Fibroblast of lung (primary cell): ENCODE measurements at regions not wholly inside any gene's neighbourhood (a gene's known extent, or its start where the extent isn't known, plus 50 kb on each side); places are given as distances from the start of the nearest gene placed in this dataset.

Source experiments
- DNase-seq, 2 donors: peaks; one replicate each; pipeline versions ENCODE4 v3.0.0 to v3.0.0-alpha.2; 2010; ENCODE audit warnings: low read depth in 2 of 2
- H2AFZ ChIP-seq: 2 replicates; pipeline ENCODE4 v1.5.1; 2012; ENCODE audit warnings: low read length, control low read depth, inconsistent platforms
- H3K27ac ChIP-seq: 2 replicates; pipeline ENCODE4 v1.5.1; 2011; ENCODE audit warnings: low read length, control low read depth; ENCODE audit not compliant: insufficient read depth
- H3K27me3 ChIP-seq: 2 replicates; pipeline ENCODE4 v1.5.1; 2011; ENCODE audit warnings: mild to moderate bottlenecking, low read length; ENCODE audit not compliant: control insufficient read depth, insufficient read depth
- H3K36me3 ChIP-seq: 2 replicates; pipeline ENCODE4 v1.5.1; 2011; ENCODE audit warnings: low read length; ENCODE audit not compliant: control insufficient read depth, insufficient read depth
- H3K4me1 ChIP-seq: 2 replicates; pipeline ENCODE4 v1.5.1; 2011; ENCODE audit warnings: low read length; ENCODE audit not compliant: control insufficient read depth, insufficient read depth; ENCODE audit errors: extremely low read depth
- H3K4me2 ChIP-seq: 2 replicates; pipeline ENCODE4 v1.5.1; 2011; ENCODE audit warnings: low read length, control low read depth; ENCODE audit not compliant: insufficient read depth; ENCODE audit errors: extremely low read depth
- H3K4me3 ChIP-seq, 4 experiments: fragments of 200-600 bp in 1 of 4; sonication (generic) in 1 of 4; replicated peaks in 1 of 4; 2 replicates each; pipeline ENCODE4 v1.5.1; 2011 to 2016; ENCODE audit warnings: low read length in 4 of 4, low read depth in 3 of 4, mild to moderate bottlenecking in 3 of 4, control low read depth in 2 of 4, inconsistent platforms in 1 of 4, mixed read lengths in 1 of 4; ENCODE audit not compliant: insufficient read depth in 1 of 4; ENCODE audit errors: control extremely low read depth in 1 of 4
- H3K79me2 ChIP-seq: 2 replicates; pipeline ENCODE4 v1.5.1; 2012; ENCODE audit warnings: mild to moderate bottlenecking, low read length, inconsistent platforms; ENCODE audit not compliant: control insufficient read depth, insufficient read depth
- H3K9ac ChIP-seq: 2 replicates; pipeline ENCODE4 v1.5.1; 2011; ENCODE audit warnings: mild to moderate bottlenecking, low read length, control low read depth; ENCODE audit not compliant: insufficient read depth
- H3K9me3 ChIP-seq: 2 replicates; pipeline ENCODE4 v1.5.1; 2012; ENCODE audit warnings: low read depth, low read length; ENCODE audit not compliant: control insufficient read depth, insufficient read depth
- H4K20me1 ChIP-seq: 2 replicates; pipeline ENCODE4 v1.5.1; 2011; ENCODE audit warnings: low read length; ENCODE audit not compliant: control insufficient read depth, insufficient read depth; ENCODE audit errors: extremely low read depth
- EZH2 ChIP-seq: IDR thresholded peaks from 2 replicates; pipeline ENCODE4 v1.5.1; 2012; ENCODE audit warnings: low read length, control low read depth, mild to moderate bottlenecking; ENCODE audit errors: missing control alignments
- TF ChIP-seq, protein P1 (sequence below), 2 donors: IDR thresholded peaks in 1 of 2; conservative IDR thresholded peaks in 1 of 2; 1 replicate in 1 of 2; 2 replicates in 1 of 2; pipeline ENCODE4 v1.5.1; 2011 to 2012; ENCODE audit warnings: low read length in 2 of 2, control low read depth in 1 of 2, inconsistent platforms in 1 of 2, low read depth in 1 of 2, mild to moderate bottlenecking in 1 of 2

DNA sequence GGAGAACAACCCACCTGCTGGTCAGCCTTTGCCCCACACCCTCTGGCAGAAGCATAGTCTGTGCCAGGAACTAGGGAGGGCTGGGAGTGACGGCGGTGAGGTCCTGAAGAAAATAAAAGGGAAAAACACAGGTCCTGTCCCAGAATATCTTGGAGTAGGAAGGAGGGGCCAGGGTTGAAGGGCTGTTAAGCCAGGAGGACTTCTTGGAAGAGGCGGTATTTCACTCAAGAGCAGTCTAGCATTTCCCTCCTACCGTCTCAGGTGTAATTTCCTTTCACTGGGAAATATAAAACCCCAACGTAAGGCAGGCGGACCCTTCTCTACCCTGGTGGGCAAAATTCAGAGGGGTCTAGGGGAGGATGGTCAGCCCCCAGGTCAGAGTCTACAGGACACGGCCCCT, 72.7 kb upstream of the TTC34 start:
- Histone ChIP-seq H3K36me3 (no peaks in the 10 kb centered on the region), H3K4me2 (no peak overlapping the region), H3K4me3 (no peak overlapping the region), H3K4me1 (no peaks in the 10 kb centered on the region), H2AFZ (no peak overlapping the region), H3K79me2 (no peaks in the 10 kb centered on the region), H3K27ac (no peak overlapping the region), H4K20me1 (no peaks in the 10 kb centered on the region), H3K9ac (no peak overlapping the region), H3K27me3 (no peaks in the 10 kb centered on the region), H3K9me3 (no peaks in the 10 kb centered on the region)
- no peak for DNase-seq
- TF ChIP-seq, protein P1, sequence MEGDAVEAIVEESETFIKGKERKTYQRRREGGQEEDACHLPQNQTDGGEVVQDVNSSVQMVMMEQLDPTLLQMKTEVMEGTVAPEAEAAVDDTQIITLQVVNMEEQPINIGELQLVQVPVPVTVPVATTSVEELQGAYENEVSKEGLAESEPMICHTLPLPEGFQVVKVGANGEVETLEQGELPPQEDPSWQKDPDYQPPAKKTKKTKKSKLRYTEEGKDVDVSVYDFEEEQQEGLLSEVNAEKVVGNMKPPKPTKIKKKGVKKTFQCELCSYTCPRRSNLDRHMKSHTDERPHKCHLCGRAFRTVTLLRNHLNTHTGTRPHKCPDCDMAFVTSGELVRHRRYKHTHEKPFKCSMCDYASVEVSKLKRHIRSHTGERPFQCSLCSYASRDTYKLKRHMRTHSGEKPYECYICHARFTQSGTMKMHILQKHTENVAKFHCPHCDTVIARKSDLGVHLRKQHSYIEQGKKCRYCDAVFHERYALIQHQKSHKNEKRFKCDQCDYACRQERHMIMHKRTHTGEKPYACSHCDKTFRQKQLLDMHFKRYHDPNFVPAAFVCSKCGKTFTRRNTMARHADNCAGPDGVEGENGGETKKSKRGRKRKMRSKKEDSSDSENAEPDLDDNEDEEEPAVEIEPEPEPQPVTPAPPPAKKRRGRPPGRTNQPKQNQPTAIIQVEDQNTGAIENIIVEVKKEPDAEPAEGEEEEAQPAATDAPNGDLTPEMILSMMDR (conservative IDR thresholded peaks at IDR 0.05 in 1 of 2, IDR thresholded peaks at IDR 0.05 in 1 of 2; ENCODE audit: low read depth in 1 of 2, low read length in 2 of 2): no peak
- no peak for TF ChIP-seq EZH2

- no peaks in the 10 kb centered on the region for H4K20me1 ChIP-seq
- TF ChIP-seq, protein P1 (conservative IDR thresholded peaks at IDR 0.05 in 1 of 2, IDR thresholded peaks at IDR 0.05 in 1 of 2; ENCODE audit: low read depth in 1 of 2, low read length in 2 of 2): no peak
- no peak for TF ChIP-seq EZH2
- H3K4me3 ChIP-seq: no peak overlapping the region
- H3K4me1 ChIP-seq: no peaks in the 10 kb centered on the region
- H3K27me3 ChIP-seq: no peaks in the 10 kb centered on the region
- no peak overlapping the region for H2AFZ ChIP-seq
- no peaks in the 10 kb centered on the region for H3K79me2 ChIP-seq
- H3K36me3 ChIP-seq: no peaks in the 10 kb centered on the region
- no peak overlapping the region for H3K4me2 ChIP-seq
- no peaks in the 10 kb centered on the region for H3K9me3 ChIP-seq
- H3K9ac ChIP-seq: no peak overlapping the region
- DNase-seq: no peak
- no peak overlapping the region for H3K27ac ChIP-seq
Measured at GRCh38 chr1:2874607-2875480, 73.4 kb upstream of the TTC34 start.

- no peak overlapping the region for H3K4me3 ChIP-seq
- H3K4me2 ChIP-seq: no peak overlapping the region
- no peaks in the 10 kb centered on the region for H3K36me3 ChIP-seq
- no peaks in the 10 kb centered on the region for H3K27me3 ChIP-seq
- H3K27ac ChIP-seq: no peak overlapping the region
- H3K79me2 ChIP-seq: no peaks in the 10 kb centered on the region
- no peak overlapping the region for H3K9ac ChIP-seq
- H3K4me1 ChIP-seq: no peaks in the 10 kb centered on the region
- H2AFZ ChIP-seq: no peak overlapping the region
- TF ChIP-seq, protein P1 (conservative IDR thresholded peaks at IDR 0.05 in 1 of 2, IDR thresholded peaks at IDR 0.05 in 1 of 2; ENCODE audit: low read depth in 1 of 2, low read length in 2 of 2): peak in 1 of 2 donors; percentile 9
- TF ChIP-seq EZH2: no peak
- no peaks in the 10 kb centered on the region for H4K20me1 ChIP-seq
- H3K9me3 ChIP-seq: no peaks in the 10 kb centered on the region
- no peak for DNase-seq
Measured at GRCh38 chr1:2875707-2876561, 74.4 kb upstream of the TTC34 start.
